C1 segment of cervical spinal cord (tissue), 14 donors: ENCODE measurements at regions not wholly inside any gene's neighbourhood (a gene's known extent, or its start where the extent isn't known, plus 50 kb on each side); places are given as distances from the start of the nearest gene placed in this dataset.
A peak's percentile ranks its signal among the peaks of the same experiment; 100 is the strongest.

ENCODE experiments used
- DNase-seq, 14 donors: peaks; one replicate each; lab custom pipeline; 2025; lab: John Stamatoyannopoulos, UW

- no peak for DNase-seq
Measured at GRCh38 chr1:81577004-81577697, 223.6 kb upstream of the ADGRL2 start.

- DNase-seq: peak in 1 of 14 donors; percentile 1
Measured at GRCh38 chr1:81574408-81574807, 226.3 kb upstream of the ADGRL2 start.

GRCh38 chr1:81573458-81573857 lies 227.3 kb upstream of the ADGRL2 start:
- no peak for DNase-seq

- no peak for DNase-seq
Measured at GRCh38 chr1:81571946-81572345, 228.8 kb upstream of the ADGRL2 start.

GRCh38 chr1:81569761-81570160 lies 231.0 kb upstream of the ADGRL2 start:
- no peak for DNase-seq

- DNase-seq: no peak
Measured at GRCh38 chr1:81563632-81564031, 237.1 kb upstream of the ADGRL2 start.

GRCh38 chr1:81562934-81563333 lies 237.8 kb upstream of the ADGRL2 start:
- DNase-seq: no peak

GRCh38 chr1:81560629-81561028 lies 240.1 kb upstream of the ADGRL2 start:
- DNase-seq: no peak

- no peak for DNase-seq
Measured at GRCh38 chr1:81559662-81560350, 240.9 kb upstream of the ADGRL2 start.

GRCh38 chr1:81558291-81559076 lies 242.2 kb upstream of the ADGRL2 start:
- DNase-seq: no peak

- no peak for DNase-seq
Measured at GRCh38 chr1:81556968-81557367, 243.8 kb upstream of the ADGRL2 start.

- DNase-seq: no peak
Measured at GRCh38 chr1:81554534-81554933, 246.2 kb upstream of the ADGRL2 start.

GRCh38 chr1:81554108-81554507 lies 246.6 kb upstream of the ADGRL2 start:
- no peak for DNase-seq

- no peak for DNase-seq
Measured at GRCh38 chr1:81553503-81553902, 247.2 kb upstream of the ADGRL2 start.

GRCh38 chr1:81551946-81552345 lies 248.8 kb upstream of the ADGRL2 start:
- DNase-seq: no peak

GRCh38 chr1:81550753-81551152 lies 250.0 kb upstream of the ADGRL2 start:
- DNase-seq: no peak

GRCh38 chr1:81549588-81550127 lies 251.1 kb upstream of the ADGRL2 start:
- no peak for DNase-seq

- DNase-seq: no peak
Measured at GRCh38 chr1:81548918-81549587, 251.7 kb upstream of the ADGRL2 start.

GRCh38 chr1:81547912-81548303 lies 252.8 kb upstream of the ADGRL2 start:
- DNase-seq: no peak

- DNase-seq: no peak
Measured at GRCh38 chr1:81547261-81547911, 253.3 kb upstream of the ADGRL2 start.

GRCh38 chr1:81545734-81546133 lies 255.0 kb upstream of the ADGRL2 start:
- no peak for DNase-seq
